Body of pancreas (tissue), 4 donors: ENCODE measurements at regions not wholly inside any gene's neighbourhood (a gene's known extent, or its start where the extent isn't known, plus 50 kb on each side); places are given as distances from the start of the nearest gene placed in this dataset.

Experiments used
- POLR2A ChIP-seq, 3 donors: fragments of 450-650 bp; IDR thresholded peaks; one replicate each; pipeline ENCODE4 v1.6.1; 2016; ENCODE audit warnings: antibody characterized with exemption in 3 of 3, mild to moderate bottlenecking in 2 of 3
- TF ChIP-seq, protein P1 (sequence below), 7 experiments: fragments of 450-650 bp in 4 of 7; fragments of 200-600 bp in 3 of 7; sonication (generic) in 3 of 7; IDR thresholded peaks; one replicate each; pipeline ENCODE4 v1.5.1; 2016 to 2019; ENCODE audit warnings: antibody characterized with exemption in 7 of 7

DNA sequence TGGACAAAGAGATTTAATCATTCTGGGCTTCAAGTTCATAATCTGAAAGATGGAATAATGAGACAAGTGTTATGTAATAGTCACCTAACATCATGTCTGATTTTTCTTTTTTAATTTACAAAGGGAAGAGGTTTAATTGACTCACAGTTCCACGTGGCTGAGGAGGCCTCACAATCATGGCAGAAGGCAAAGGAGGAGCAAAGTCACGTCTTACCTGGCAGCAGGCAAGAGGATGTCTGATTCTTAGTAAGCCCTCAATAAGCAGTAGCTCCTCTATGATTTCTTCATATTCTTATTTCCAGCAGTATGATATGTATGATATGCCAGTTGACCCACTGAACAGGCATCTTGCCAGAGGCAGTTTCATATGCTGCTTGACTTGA is 152.7 kb downstream of the S1PR1 start:
- TF ChIP-seq, protein P1, sequence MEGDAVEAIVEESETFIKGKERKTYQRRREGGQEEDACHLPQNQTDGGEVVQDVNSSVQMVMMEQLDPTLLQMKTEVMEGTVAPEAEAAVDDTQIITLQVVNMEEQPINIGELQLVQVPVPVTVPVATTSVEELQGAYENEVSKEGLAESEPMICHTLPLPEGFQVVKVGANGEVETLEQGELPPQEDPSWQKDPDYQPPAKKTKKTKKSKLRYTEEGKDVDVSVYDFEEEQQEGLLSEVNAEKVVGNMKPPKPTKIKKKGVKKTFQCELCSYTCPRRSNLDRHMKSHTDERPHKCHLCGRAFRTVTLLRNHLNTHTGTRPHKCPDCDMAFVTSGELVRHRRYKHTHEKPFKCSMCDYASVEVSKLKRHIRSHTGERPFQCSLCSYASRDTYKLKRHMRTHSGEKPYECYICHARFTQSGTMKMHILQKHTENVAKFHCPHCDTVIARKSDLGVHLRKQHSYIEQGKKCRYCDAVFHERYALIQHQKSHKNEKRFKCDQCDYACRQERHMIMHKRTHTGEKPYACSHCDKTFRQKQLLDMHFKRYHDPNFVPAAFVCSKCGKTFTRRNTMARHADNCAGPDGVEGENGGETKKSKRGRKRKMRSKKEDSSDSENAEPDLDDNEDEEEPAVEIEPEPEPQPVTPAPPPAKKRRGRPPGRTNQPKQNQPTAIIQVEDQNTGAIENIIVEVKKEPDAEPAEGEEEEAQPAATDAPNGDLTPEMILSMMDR (IDR thresholded peaks at IDR 0.05) = no peak
- no peak for TF ChIP-seq POLR2A (IDR thresholded peaks at IDR 0.05)
